GM18507 (cell line): ENCODE measurements at regions not wholly inside any gene's neighbourhood (a gene's known extent, or its start where the extent isn't known, plus 50 kb on each side); places are given as distances from the start of the nearest gene placed in this dataset.
"Not testable (repeated sequence)": the region's sequence is repeated elsewhere in the genome, so short reads cannot be mapped to it uniquely, and the experiment has no call there.

Source experiments
- DNase-seq: peaks from one replicate; pipeline ENCODE4 v3.0.0; 2011; ENCODE audit warnings: low read depth; ENCODE audit not compliant: insufficient read length; ENCODE audit errors: extremely low spot score
- FAIRE-seq: peaks from 2 replicates; lab custom pipeline; 2011; peaks lifted over from hg19 to GRCh38; lab: Jason Lieb, UNC

DNA sequence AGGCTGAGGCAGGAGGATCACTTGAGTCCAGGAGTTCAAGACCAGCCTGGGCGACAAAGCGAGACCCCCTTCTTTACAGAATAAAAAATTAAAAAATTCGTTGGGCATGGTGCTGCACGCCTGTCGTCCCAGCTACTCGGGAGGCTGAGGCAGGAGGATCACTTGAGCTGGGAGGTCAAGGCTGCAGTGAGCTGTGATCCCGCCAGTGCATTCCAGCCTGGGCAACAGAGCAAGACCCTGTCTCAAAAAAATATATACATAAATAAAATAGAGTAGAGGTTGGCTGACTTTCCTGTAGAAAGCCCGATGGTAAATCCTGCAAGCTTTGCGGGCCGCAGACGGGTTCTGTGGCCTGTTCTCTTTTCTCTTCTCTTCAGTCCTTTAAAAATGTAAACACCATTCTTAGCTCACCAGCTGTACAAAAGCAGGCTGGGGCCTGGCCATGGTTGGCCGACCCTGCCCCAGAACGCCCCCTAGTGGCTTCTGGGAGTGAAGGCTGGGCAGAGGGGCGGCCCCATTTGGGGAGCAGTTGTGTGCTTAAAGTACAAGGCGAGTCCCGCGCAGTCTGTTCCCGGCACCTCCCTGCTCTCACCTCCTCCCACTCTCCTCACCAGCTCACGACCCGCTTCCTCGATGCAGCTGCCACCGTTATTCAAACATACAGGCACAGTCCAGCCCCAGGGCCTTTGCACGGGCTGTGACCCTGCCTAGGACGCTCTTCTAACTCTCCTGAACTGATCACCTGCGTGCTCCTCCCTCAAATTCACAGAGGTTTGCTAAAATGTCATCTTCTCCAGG is 109.5 kb downstream of the CRLF3 start:
- DNase-seq, result not testable (repeated sequence)

DNA sequence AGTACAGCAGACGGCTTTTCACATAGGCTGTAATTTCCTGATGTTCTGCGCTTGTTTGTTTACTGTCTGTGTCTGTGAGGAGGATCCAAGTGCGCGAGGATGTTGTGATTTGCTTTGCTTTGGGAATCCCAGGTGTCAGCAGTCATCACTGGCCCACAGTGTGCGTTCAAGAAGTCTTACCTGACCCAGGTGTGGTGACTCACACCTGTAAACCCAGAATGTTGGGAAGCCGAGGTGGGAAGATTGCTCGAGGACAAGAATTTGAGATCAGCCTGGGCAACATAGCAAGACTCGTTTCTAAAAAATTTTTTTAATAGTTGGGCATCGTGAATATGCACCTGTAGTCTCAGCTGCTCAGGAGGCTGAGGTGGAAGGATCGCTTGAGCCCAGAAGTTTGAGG is 110.7 kb downstream of the CRLF3 start:
- FAIRE-seq, DNase-seq: not testable (repeated sequence)

More for the DNA sequence above, 109.5 kb downstream of the CRLF3 start:
- peak; percentile 79 for FAIRE-seq

- FAIRE-seq, result not testable (repeated sequence)
Measured at GRCh38 chr17:30712859-30713258, 111.6 kb downstream of the CRLF3 start.

DNA sequence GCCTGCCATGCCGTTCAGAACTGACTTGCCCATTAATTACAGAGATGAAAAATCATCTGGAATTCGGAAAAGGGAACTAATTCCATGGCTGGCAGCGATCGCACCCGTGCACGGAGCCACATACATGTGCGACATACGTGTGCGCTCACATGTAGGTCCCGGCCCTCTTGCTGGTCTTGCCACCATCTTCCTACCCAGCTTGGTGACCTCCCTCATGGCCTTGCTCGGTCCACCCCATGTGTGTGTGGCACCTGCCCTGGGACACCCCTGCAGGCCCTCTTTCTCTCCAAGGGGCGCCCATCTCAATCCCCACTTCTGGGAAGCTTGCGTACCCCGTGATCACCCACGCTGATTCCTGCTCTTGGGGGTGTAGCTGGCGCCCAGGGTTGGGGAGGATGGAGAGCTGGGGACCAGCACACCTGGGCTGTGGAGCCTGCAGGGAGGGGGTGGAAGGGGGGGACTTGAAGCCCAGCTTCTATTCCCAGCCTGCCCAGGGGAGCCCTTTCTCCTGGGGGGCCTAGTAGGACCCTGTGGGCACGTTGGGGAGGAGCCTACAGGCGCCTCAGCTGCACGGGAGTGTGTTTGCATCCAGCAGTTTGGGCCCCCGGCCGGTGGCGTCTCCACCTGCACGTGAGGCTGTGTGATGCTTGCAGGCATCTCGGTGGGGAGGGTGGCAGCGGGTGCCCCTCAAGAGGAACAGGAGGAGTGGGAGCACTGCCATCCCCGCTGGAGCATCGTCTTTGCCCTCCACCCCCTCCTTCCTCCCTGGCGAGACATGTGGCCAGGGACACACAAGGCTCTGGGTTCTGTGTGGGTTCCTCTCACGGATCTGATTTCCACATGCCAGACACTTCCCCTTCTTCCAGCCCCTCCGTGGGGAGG is 112.6 kb downstream of the CRLF3 start:
- FAIRE-seq, DNase-seq: not testable (repeated sequence)

More at GRCh38 chr17:30712859-30713258, 111.6 kb downstream of the CRLF3 start:
- DNase-seq, result not testable (repeated sequence)

DNA sequence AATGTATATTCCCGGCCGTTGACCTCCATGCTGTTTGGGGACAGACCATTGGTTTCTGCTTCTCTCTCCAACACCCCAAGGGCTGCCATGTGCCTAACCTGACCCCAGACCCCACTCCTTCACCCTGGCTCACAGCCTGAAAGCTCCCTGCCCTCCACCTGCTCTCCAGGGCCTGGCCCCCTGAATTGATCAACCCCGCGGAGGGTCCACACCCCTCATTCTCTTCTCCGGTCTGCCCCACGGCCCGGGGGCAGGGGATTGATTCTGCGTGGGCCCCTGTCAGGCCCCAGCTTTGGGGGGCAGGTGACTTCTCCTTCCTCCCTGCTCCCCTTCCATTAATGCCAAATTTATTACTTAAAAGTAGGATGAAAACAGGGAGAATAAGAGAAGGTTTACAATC is 113.3 kb downstream of the CRLF3 start:
- not testable (repeated sequence) for FAIRE-seq

DNA sequence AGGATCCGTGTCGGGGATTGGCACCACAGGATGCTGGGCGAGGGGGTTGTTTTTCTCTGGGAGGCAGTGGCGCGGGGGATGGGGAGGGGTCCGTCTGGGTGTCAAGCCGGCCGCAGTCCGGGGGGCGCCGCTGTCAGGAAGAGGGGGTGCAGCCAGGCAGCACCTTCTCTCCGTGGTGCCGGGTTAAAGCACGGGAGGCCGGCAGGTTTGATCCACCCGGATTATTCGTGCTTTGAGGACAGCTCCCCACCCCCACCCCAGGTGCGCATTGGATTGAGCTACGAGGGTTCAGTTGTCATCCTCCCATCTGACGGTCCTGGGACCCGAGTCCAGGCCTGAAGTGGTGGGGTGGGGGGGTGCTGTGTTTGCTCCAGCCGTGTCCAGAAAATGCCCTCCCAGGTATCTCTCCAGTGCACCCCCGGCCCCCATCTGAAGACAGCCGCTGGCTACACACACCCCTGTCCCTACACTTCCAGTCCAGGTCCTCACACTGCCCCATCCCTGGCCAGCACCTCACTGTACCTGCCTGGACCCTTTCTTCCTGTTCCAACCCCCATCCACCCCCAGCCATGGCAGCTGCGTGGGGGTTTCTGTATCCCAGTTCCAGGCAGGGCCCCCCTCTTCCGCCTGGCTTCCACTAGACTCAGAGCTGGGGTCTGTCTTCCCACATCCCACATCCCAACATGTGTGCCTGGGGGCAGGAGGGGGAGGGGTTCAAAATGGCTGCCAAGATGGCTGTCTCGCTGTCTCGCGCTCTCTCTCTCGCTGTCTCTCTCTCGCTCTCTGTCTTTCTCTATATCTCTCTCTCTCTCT is 114.0 kb downstream of the CRLF3 start:
- DNase-seq, FAIRE-seq: not testable (repeated sequence)

More for the DNA sequence above, 113.3 kb downstream of the CRLF3 start:
- not testable (repeated sequence) for DNase-seq

GRCh38 chr17:30709561-30710275 is 114.8 kb downstream of the CRLF3 start:
- not testable (repeated sequence) for FAIRE-seq, DNase-seq

GRCh38 chr17:30709096-30709495 is 115.4 kb downstream of the CRLF3 start:
- not testable (repeated sequence) for FAIRE-seq, DNase-seq

- DNase-seq (peak; percentile 29), FAIRE-seq (peak; percentile 75)
Measured at GRCh38 chr17:30708241-30709078, 116.0 kb downstream of the CRLF3 start.

DNA sequence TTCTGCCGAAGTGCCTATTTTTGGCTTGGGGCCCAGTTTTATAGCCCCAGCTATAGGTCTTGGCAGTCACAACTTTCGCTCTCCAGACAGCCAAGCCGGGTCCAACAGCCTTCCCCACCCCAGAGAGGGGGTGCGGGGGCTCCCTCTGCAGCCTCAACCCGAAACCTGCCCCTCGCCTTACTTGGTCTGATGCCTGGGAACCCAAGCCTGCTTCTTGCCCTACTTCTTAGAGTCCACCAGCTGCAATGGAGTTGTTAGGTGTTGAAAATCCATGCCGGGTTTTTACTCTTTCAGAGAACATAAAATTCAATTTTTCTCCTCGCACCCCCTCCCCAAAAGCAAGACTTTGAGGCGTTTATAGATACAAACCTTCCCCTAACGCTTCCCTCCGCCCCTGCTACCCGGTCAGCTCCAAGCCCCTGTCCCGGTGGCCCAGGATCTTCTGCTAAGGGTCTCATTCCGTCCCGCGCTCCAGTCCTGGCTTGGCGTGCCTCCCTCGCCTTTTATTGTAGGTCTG is 116.7 kb downstream of the CRLF3 start:
- not testable (repeated sequence) for DNase-seq
- FAIRE-seq, result peak; percentile 65

DNA sequence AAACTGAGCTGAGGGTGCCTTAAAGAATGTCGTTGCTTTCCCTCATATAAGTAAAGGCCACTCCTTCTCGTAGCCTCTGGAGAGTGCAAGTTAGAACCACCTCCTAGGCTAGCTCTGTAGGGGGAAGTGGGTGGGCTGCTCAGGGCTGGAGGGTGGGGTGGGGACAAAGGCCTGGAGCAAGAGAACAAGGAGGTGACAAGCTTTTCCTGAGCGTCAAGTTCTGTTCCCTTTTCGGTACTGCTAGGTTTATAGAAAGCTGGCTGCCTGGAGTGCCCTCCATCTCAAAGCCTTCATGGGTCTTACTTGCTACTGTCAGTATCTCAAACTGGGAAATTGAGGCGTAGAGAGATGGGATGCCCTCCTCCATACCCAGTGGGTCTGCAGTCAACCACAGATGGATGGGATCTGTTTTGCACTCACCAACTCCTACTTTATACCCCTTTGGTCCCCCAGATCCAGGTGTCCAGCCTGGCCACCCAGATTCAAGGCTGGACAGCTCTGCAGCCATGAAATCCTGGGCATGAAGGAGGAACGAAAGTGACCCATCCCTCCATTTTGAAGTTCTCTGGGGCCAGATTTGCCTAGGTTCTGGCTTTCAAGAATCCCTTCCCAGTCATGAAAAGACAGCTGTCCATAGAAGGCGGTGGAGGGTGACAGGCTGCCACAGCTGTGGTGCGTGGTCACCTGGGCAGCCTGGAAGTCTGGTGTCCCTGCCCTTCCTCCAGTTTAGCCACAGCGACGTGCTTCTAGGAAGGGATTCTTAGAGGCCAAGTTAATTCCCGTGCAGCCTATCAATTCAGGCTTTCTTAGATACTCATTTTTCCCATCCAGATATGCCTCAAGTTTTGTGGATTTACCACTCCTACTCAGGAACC is 117.8 kb downstream of the CRLF3 start:
- FAIRE-seq, result peak; percentile 26
- not testable (repeated sequence) for DNase-seq

GRCh38 chr17:30706004-30706403 is 118.5 kb downstream of the CRLF3 start:
- not testable (repeated sequence) for FAIRE-seq, DNase-seq

DNA sequence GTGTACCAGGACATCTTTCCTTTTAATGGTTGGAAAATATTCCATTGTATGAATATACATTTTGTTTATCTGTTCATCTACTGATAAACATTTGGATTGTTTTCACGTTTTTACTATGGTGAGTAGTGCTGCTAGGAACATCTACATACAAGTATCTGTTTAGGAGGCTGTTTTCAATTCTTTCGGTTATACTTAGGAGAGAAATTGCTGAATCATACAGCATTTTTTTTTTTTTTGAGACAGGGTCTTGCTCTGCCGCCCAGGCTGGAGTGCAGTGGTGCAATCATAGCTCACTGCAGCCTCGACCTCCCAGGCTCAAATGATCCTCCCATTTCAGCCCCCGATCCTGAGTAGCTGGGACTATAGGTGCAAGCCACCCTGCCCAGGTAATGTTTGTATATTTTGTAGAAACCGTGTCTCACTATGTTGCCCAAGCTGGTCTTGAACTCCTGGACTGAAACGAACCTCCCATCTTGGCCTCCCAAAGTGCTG is 122.9 kb downstream of the CRLF3 start:
- DNase-seq (no peak), FAIRE-seq (no peak)

DNA sequence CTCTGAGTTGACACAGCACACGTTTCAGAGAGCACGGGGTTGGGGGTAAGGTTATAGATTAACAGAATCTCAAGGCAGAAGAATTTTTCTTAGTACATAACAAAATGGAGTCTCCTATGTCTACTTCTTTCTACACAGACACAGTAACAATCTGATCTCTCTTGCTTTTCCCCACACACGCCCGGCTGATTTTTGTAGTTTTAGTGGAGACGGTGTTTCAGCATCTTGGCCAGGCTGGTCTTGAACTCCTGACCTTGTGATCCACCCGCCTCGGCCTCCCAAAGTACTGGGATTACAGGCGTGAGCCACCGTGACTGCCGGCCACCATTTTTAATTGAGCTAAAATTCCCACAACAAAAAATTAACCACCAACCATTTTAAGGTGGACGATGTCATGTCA is 123.7 kb downstream of the CRLF3 start:
- not testable (repeated sequence) for FAIRE-seq, DNase-seq

GRCh38 chr17:30697619-30698460 is 126.7 kb downstream of the CRLF3 start:
- DNase-seq (peak; percentile 48), FAIRE-seq (peak; percentile 84)

DNA sequence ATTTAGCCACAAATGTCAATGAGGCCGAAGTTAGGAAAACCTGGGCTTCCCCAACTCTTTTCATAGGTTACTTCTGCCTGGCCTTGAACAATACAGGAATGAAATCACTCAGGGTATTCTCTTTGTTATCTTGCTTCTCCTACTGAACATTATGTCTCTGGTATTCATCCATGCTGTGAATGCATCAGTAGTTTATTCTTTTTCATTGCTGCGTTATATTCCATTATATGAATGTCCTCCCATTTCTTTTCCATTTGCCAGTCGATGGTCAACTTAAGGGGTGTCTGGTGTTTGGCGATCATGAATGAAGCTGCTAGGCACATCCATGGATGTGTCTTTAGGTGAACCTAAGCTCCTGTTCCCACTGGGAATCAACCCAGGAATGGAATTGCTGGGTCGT is 128.3 kb downstream of the CRLF3 start:
- no peak for DNase-seq
- FAIRE-seq, result no peak
